SU-DHL-6 (cell line): ENCODE measurements at regions not wholly inside any gene's neighbourhood (a gene's known extent, or its start where the extent isn't known, plus 50 kb on each side); places are given as distances from the start of the nearest gene placed in this dataset.

Experiments used
- EZH2phosphoT487 ChIP-seq: fragments of 200-600 bp; sonication (generic), shearing (Covaris generic); conservative IDR thresholded peaks from 2 replicates; pipeline ENCODE4 v1.6.1; 2018; ENCODE audit warnings: mild to moderate bottlenecking, antibody characterized with exemption, low read length, moderate library complexity, mixed read lengths
- TF ChIP-seq, protein P1 (sequence below): fragments of 200-600 bp; sonication (generic); IDR thresholded peaks from one replicate; pipeline ENCODE4 v1.5.1; 2017; ENCODE audit warnings: antibody characterized with exemption, mild to moderate bottlenecking, low read length, moderate library complexity; ENCODE audit not compliant: insufficient read depth, poor library complexity, severe bottlenecking

- TF ChIP-seq, protein P1, sequence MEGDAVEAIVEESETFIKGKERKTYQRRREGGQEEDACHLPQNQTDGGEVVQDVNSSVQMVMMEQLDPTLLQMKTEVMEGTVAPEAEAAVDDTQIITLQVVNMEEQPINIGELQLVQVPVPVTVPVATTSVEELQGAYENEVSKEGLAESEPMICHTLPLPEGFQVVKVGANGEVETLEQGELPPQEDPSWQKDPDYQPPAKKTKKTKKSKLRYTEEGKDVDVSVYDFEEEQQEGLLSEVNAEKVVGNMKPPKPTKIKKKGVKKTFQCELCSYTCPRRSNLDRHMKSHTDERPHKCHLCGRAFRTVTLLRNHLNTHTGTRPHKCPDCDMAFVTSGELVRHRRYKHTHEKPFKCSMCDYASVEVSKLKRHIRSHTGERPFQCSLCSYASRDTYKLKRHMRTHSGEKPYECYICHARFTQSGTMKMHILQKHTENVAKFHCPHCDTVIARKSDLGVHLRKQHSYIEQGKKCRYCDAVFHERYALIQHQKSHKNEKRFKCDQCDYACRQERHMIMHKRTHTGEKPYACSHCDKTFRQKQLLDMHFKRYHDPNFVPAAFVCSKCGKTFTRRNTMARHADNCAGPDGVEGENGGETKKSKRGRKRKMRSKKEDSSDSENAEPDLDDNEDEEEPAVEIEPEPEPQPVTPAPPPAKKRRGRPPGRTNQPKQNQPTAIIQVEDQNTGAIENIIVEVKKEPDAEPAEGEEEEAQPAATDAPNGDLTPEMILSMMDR: no peak
- TF ChIP-seq EZH2phosphoT487: no peak
Observed at GRCh38 chr4:129842096-129842495, 746.1 kb downstream of the C4orf33 start.
